A549 (cell line): ENCODE measurements at regions not wholly inside any gene's neighbourhood (a gene's known extent, or its start where the extent isn't known, plus 50 kb on each side); places are given as distances from the start of the nearest gene placed in this dataset.

ENCODE experiments used
- CHD4 ChIP-seq: fragments of 200-600 bp; sonication (generic); IDR thresholded peaks from 2 replicates; pipeline ENCODE4 v1.6.1; 2016; ENCODE audit warnings: antibody characterized with exemption, mild to moderate bottlenecking, borderline replicate concordance
- FOSL2 ChIP-seq, 2 experiments: fragments of 450-650 bp in 1 of 2; fragments of >200 bp in 1 of 2; sonication (Bioruptor Twin) in 1 of 2; formaldehyde crosslinking; IDR thresholded peaks; 2 replicates each; pipeline versions ENCODE4 v1.5.0 to v1.6.1; 2016 to 2020; ENCODE audit warnings: mild to moderate bottlenecking in 1 of 2, moderate library complexity in 1 of 2
- POLR2A ChIP-seq: IDR thresholded peaks from 2 replicates; pipeline ENCODE4 v1.6.1; 2012; ENCODE audit warnings: mild to moderate bottlenecking, low read length
- TF ChIP-seq, protein P1 (sequence below): fragments of >200 bp; sonication (Bioruptor Twin); formaldehyde crosslinking; IDR thresholded peaks from 3 replicates; pipeline ENCODE4 v1.5.1; 2016

DNA sequence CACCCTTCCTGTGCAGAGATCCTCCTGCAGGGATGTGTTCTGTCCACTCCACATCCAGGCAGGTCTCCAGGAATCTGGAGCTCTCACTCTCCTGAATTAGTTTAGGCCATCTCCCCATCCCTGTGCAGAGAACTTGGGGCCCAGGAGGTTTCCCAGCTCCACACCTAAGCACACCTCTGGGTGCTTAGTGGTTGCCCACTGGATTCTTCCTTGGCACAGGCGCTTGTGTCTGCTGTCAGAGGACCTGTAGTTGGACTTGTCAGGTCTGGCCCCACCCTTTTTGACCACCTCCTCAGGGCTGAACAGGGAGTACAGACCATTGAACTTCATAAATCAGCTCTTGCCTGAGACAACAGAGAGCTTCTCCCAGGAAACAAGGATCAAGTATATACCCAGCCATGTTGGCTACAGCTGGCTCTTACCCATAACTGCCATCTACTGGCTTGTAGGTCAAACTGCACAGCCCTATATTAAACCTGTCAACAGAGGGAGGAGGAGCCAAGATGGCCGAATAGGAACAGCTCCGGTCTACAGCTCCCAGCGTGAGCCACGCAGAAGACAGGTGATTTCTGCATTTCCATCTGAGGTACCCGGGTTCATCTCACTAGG, 275.5 kb downstream of the PPARGC1A start:
- TF ChIP-seq POLR2A (no peak), FOSL2 (IDR thresholded peaks at IDR 0.05) (no peak), FOSL2 (CRISPR knock-in tag; IDR thresholded peaks at IDR 0.05) (no peak), CHD4 (no peak)
- TF ChIP-seq, protein P1, sequence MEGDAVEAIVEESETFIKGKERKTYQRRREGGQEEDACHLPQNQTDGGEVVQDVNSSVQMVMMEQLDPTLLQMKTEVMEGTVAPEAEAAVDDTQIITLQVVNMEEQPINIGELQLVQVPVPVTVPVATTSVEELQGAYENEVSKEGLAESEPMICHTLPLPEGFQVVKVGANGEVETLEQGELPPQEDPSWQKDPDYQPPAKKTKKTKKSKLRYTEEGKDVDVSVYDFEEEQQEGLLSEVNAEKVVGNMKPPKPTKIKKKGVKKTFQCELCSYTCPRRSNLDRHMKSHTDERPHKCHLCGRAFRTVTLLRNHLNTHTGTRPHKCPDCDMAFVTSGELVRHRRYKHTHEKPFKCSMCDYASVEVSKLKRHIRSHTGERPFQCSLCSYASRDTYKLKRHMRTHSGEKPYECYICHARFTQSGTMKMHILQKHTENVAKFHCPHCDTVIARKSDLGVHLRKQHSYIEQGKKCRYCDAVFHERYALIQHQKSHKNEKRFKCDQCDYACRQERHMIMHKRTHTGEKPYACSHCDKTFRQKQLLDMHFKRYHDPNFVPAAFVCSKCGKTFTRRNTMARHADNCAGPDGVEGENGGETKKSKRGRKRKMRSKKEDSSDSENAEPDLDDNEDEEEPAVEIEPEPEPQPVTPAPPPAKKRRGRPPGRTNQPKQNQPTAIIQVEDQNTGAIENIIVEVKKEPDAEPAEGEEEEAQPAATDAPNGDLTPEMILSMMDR = no peak
